ENCODE measurements at regions not wholly inside any gene's neighbourhood (a gene's known extent, or its start where the extent isn't known, plus 50 kb on each side); places are given as distances from the start of the nearest gene placed in this dataset.

GRCh38 chr7:67604461-67605386, 608.1 kb downstream of the TYW1 start:
- TF ChIP-seq, protein P1, sequence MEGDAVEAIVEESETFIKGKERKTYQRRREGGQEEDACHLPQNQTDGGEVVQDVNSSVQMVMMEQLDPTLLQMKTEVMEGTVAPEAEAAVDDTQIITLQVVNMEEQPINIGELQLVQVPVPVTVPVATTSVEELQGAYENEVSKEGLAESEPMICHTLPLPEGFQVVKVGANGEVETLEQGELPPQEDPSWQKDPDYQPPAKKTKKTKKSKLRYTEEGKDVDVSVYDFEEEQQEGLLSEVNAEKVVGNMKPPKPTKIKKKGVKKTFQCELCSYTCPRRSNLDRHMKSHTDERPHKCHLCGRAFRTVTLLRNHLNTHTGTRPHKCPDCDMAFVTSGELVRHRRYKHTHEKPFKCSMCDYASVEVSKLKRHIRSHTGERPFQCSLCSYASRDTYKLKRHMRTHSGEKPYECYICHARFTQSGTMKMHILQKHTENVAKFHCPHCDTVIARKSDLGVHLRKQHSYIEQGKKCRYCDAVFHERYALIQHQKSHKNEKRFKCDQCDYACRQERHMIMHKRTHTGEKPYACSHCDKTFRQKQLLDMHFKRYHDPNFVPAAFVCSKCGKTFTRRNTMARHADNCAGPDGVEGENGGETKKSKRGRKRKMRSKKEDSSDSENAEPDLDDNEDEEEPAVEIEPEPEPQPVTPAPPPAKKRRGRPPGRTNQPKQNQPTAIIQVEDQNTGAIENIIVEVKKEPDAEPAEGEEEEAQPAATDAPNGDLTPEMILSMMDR (conservative IDR thresholded peaks at IDR 0.05; ENCODE audit: low read depth in 2 of 2): no peak
- no peak for TF ChIP-seq POLR2AphosphoS5 (IDR thresholded peaks at IDR 0.05; ENCODE audit: low read depth)
- TF ChIP-seq NANOG (IDR thresholded peaks at IDR 0.05; ENCODE audit: borderline replicate concordance): no peak
- no peak for TF ChIP-seq EZH2 (IDR thresholded peaks at IDR 0.05; ENCODE audit: low read depth, unreplicated experiment)
- TF ChIP-seq REST (IDR thresholded peaks at IDR 0.05; ENCODE audit: unreplicated experiment): no peak
- no peak for TF ChIP-seq JUNB (IDR thresholded peaks at IDR 0.05; ENCODE audit: unreplicated experiment)
- TF ChIP-seq CREB1 (CRISPR knock-in tag; IDR thresholded peaks at IDR 0.05; ENCODE audit: low read depth): no peak
- TF ChIP-seq EZH2phosphoT487 (IDR thresholded peaks at IDR 0.05; ENCODE audit: unreplicated experiment): no peak
- TF ChIP-seq, protein P2, sequence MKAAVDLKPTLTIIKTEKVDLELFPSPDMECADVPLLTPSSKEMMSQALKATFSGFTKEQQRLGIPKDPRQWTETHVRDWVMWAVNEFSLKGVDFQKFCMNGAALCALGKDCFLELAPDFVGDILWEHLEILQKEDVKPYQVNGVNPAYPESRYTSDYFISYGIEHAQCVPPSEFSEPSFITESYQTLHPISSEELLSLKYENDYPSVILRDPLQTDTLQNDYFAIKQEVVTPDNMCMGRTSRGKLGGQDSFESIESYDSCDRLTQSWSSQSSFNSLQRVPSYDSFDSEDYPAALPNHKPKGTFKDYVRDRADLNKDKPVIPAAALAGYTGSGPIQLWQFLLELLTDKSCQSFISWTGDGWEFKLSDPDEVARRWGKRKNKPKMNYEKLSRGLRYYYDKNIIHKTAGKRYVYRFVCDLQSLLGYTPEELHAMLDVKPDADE (IDR thresholded peaks at IDR 0.05): no peak
- TF ChIP-seq, protein P3, sequence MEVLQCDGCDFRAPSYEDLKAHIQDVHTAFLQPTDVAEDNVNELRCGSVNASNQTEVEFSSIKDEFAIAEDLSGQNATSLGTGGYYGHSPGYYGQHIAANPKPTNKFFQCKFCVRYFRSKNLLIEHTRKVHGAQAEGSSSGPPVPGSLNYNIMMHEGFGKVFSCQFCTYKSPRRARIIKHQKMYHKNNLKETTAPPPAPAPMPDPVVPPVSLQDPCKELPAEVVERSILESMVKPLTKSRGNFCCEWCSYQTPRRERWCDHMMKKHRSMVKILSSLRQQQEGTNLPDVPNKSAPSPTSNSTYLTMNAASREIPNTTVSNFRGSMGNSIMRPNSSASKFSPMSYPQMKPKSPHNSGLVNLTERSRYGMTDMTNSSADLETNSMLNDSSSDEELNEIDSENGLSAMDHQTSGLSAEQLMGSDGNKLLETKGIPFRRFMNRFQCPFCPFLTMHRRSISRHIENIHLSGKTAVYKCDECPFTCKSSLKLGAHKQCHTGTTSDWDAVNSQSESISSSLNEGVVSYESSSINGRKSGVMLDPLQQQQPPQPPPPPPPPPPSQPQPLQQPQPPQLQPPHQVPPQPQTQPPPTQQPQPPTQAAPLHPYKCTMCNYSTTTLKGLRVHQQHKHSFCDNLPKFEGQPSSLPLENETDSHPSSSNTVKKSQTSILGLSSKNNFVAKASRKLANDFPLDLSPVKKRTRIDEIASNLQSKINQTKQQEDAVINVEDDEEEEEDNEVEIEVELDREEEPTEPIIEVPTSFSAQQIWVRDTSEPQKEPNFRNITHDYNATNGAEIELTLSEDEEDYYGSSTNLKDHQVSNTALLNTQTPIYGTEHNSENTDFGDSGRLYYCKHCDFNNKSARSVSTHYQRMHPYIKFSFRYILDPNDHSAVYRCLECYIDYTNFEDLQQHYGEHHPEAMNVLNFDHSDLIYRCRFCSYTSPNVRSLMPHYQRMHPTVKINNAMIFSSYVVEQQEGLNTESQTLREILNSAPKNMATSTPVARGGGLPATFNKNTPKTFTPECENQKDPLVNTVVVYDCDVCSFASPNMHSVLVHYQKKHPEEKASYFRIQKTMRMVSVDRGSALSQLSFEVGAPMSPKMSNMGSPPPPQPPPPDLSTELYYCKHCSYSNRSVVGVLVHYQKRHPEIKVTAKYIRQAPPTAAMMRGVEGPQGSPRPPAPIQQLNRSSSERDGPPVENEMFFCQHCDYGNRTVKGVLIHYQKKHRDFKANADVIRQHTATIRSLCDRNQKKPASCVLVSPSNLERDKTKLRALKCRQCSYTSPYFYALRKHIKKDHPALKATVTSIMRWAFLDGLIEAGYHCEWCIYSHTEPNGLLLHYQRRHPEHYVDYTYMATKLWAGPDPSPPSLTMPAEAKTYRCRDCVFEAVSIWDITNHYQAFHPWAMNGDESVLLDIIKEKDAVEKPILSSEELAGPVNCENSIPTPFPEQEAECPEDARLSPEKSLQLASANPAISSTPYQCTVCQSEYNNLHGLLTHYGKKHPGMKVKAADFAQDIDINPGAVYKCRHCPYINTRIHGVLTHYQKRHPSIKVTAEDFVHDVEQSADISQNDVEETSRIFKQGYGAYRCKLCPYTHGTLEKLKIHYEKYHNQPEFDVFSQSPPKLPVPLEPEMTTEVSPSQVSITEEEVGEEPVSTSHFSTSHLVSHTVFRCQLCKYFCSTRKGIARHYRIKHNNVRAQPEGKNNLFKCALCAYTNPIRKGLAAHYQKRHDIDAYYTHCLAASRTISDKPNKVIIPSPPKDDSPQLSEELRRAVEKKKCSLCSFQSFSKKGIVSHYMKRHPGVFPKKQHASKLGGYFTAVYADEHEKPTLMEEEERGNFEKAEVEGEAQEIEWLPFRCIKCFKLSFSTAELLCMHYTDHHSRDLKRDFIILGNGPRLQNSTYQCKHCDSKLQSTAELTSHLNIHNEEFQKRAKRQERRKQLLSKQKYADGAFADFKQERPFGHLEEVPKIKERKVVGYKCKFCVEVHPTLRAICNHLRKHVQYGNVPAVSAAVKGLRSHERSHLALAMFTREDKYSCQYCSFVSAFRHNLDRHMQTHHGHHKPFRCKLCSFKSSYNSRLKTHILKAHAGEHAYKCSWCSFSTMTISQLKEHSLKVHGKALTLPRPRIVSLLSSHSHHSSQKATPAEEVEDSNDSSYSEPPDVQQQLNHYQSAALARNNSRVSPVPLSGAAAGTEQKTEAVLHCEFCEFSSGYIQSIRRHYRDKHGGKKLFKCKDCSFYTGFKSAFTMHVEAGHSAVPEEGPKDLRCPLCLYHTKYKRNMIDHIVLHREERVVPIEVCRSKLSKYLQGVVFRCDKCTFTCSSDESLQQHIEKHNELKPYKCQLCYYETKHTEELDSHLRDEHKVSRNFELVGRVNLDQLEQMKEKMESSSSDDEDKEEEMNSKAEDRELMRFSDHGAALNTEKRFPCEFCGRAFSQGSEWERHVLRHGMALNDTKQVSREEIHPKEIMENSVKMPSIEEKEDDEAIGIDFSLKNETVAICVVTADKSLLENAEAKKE (CRISPR knock-in tag; IDR thresholded peaks at IDR 0.05): no peak
- TF ChIP-seq ZNF114 (CRISPR knock-in tag; IDR thresholded peaks at IDR 0.05): no peak
- TF ChIP-seq STAT1 (IDR thresholded peaks at IDR 0.05; ENCODE audit: unreplicated experiment): no peak
